ENCODE measurements at regions not wholly inside any gene's neighbourhood (a gene's known extent, or its start where the extent isn't known, plus 50 kb on each side); places are given as distances from the start of the nearest gene placed in this dataset.
A peak's percentile ranks its signal among the peaks of the same experiment; 100 is the strongest.

DNA sequence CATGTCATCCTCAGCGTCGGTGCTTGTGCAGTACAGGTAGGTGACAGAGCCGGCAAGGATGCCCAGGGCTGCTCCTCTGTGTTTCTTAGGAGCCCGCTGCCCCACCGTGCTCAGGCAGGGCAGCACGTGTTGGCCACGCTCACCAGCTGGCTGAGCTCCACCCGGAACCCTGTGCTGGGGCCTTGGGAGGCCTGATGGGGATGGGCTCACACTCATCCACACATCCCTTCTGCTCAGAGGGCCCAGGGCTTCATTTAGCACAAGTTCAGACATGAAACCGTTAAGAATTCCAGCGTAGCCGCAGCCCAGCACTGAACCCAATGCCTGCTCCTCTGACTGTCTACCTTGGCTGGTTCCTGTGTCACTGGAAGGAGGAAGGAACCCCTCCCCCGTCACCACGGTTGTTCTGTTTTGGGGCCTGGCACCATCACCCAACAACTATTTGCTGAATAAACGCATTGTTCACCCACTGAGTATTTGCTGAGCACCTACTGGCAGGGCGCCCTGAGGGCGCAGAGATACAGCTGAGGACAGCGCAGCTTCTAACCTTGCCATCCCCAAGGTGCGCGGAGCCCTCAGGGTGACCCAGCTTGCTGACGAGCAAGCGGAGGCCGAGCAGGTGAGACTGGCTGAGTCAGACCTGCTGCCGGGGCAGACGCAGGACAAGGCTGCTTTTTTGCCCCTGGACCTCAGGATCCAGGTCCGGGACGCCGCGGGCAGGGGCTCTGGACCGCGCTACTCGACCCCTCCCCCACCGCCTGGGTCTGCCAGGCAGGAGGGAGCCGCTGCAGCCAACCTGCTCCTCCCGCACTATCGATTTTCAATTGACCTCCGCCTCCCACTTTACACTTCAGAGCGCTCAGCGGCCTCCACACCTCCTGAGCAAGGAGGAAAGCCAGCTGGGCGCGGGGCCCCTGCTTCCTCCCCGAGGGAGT, 50.6 kb upstream of the RET start:
- intact Hi-C loops (cut with DNase I): no loop called here
- DNase-seq (no peak), ATAC-seq (peak in 1 of 8 donors; percentile 35)
- Histone ChIP-seq H3K36me3 (no peaks in the 10 kb centered on the region), H3K27ac (no peak overlapping the region), H3K4me1 (peaks cover 0 to 5% (median 0%) of the 10 kb centered on the region in 9 donors), H3K9me3 (peaks cover 0 to 11% (median 0%) of the 10 kb centered on the region in 11 donors), H3K4me3 (no peak overlapping the region), H3K27me3 (peaks cover 0 to 63% (median 26%) of the 10 kb centered on the region in 7 donors)
- 20 to 26% methylated on average over 41 of the region's 41 CpGs for WGBS, 2 donors
- TF ChIP-seq CTCF (IDR thresholded peaks at IDR 0.05): no peak

Small RNAs in the stretch of these regions (microRNA-seq; reads per million reads assigned to microRNA genes)
- 2.0 to 4.2 reads per million in 2 donors for gene MIR5100
